ENCODE measurements at regions not wholly inside any gene's neighbourhood (a gene's known extent, or its start where the extent isn't known, plus 50 kb on each side); places are given as distances from the start of the nearest gene placed in this dataset.

- TF ChIP-seq POLR2A (IDR thresholded peaks at IDR 0.05) (no peak), POLR2AphosphoS5 (IDR thresholded peaks at IDR 0.05) (no peak)
These were observed 556.9 kb upstream of the NUDT12 start for GRCh38 chr5:104119529-104119928.

Data from stomach (tissue), 4 donors.